B cell (primary cell): ENCODE measurements at regions not wholly inside any gene's neighbourhood (a gene's known extent, or its start where the extent isn't known, plus 50 kb on each side); places are given as distances from the start of the nearest gene placed in this dataset.

Experiments used
- ATAC-seq: fragments of 200-7000 bp; cut with Tn5 transposase; one replicate; pipeline ENCODE4 v1.10.0; 2021; ENCODE audit warnings: low read depth, mild to moderate bottlenecking, moderate number of reproducible peaks, moderate library complexity
- CTCF ChIA-PET: fragments of 350-600 bp; sonication (Branson Sonifier 250); formaldehyde crosslinking; loops from one replicate; lab custom pipeline; 2021; ENCODE audit warnings: antibody characterized with exemption, inconsistent platforms; lab: Charles Lee
- POLR2A ChIA-PET: fragments of 350-600 bp; sonication (Branson Sonifier 250); formaldehyde crosslinking; loops from one replicate; lab custom pipeline; 2021; ENCODE audit warnings: antibody characterized with exemption; lab: Charles Lee
- DNase-seq: peaks from one replicate; pipeline ENCODE4 v3.0.0; 2013
- H2AFZ ChIP-seq: 2 replicates; pipeline ENCODE4 v1.6.1; 2012; ENCODE audit warnings: mild to moderate bottlenecking, low read depth, low read length; ENCODE audit not compliant: insufficient read depth, poor library complexity, severe bottlenecking
- H3K27ac ChIP-seq, 2 donors: 1 replicate in 1 of 2; 2 replicates in 1 of 2; pipeline ENCODE4 v1.5.1; 2012 to 2013; ENCODE audit warnings: low read length in 2 of 2, mild to moderate bottlenecking in 2 of 2, moderate library complexity in 1 of 2
- H3K27me3 ChIP-seq, 4 experiments: fragments of 200-600 bp in 1 of 4; sonication (generic) in 1 of 4; replicated peaks in 1 of 4; 1 replicate in 2 of 4; 2 replicates in 2 of 4; pipeline versions ENCODE4 v1.6.1 to v1.7.0; 2013 to 2016; ENCODE audit warnings: low read length in 3 of 4, mild to moderate bottlenecking in 2 of 4, mixed read lengths in 1 of 4, moderate library complexity in 1 of 4; ENCODE audit not compliant: insufficient read depth in 4 of 4, control insufficient read depth in 3 of 4; ENCODE audit errors: control extremely low read depth in 1 of 4
- H3K36me3 ChIP-seq, 2 experiments: replicated peaks in 1 of 2; 1 replicate in 1 of 2; 2 replicates in 1 of 2; pipeline versions ENCODE4 v1.6.1 to v1.7.1; 2013; ENCODE audit warnings: low read length in 1 of 2; ENCODE audit not compliant: insufficient read depth in 2 of 2, control insufficient read depth in 1 of 2; ENCODE audit errors: control extremely low read depth in 1 of 2, extremely low read depth in 1 of 2
- H3K4me1 ChIP-seq, 2 donors: fragments of 200-600 bp in 1 of 2; sonication (generic) in 1 of 2; 1 replicate in 1 of 2; 2 replicates in 1 of 2; pipeline versions ENCODE4 v1.5.1 to v1.6.1; 2013 to 2017; ENCODE audit warnings: low read length in 2 of 2; ENCODE audit not compliant: control insufficient read depth in 2 of 2, insufficient read depth in 2 of 2
- H3K4me2 ChIP-seq: replicated peaks from 2 replicates; pipeline ENCODE3; 2012; ENCODE audit warnings: mild to moderate bottlenecking, low read depth, low read length; ENCODE audit not compliant: poor library complexity, severe bottlenecking
- H3K4me3 ChIP-seq, 5 experiments: fragments of 200-600 bp in 1 of 5; sonication (generic) in 1 of 5; 1 replicate in 3 of 5; 2 replicates in 2 of 5; pipeline versions ENCODE4 v1.5.1 to v1.7.0; 2011 to 2016; ENCODE audit warnings: low read length in 4 of 5, mild to moderate bottlenecking in 4 of 5, low read depth in 2 of 5, control low read depth in 1 of 5, moderate library complexity in 1 of 5; ENCODE audit not compliant: insufficient read depth in 1 of 5; ENCODE audit errors: control extremely low read depth in 1 of 5, extremely low read depth in 1 of 5
- H3K79me2 ChIP-seq: fragments of 200-600 bp; sonication (generic); one replicate; pipeline ENCODE4 v1.6.0; 2016; ENCODE audit warnings: low read length; ENCODE audit not compliant: control insufficient read depth, insufficient read depth
- H3K9ac ChIP-seq: fragments of 200-600 bp; sonication (generic); 2 replicates; pipeline ENCODE4 v1.6.1; 2017; ENCODE audit warnings: mild to moderate bottlenecking, low read length, moderate library complexity
- H3K9me3 ChIP-seq, 3 donors: one replicate each; pipeline versions ENCODE4 v1.6.1 to v1.7.1; 2013; ENCODE audit warnings: low read length in 2 of 3; ENCODE audit not compliant: control insufficient read depth in 2 of 3, insufficient read depth in 1 of 3; ENCODE audit errors: control extremely low read depth in 1 of 3
- H4K20me1 ChIP-seq: 2 replicates; pipeline ENCODE4 v1.6.0; 2012; ENCODE audit warnings: mild to moderate bottlenecking, low read length; ENCODE audit not compliant: insufficient read depth, control insufficient read depth, poor library complexity, severe bottlenecking
- H3K27ac Mint-ChIP-seq: one replicate; pipeline ENCODE4 v1.8.0; 2021; ENCODE audit warnings: mixed read lengths
- H3K27me3 Mint-ChIP-seq: one replicate; pipeline ENCODE4 v1.8.0; 2021; ENCODE audit warnings: mixed read lengths
- H3K4me1 Mint-ChIP-seq: one replicate; pipeline ENCODE4 v1.8.0; 2021; ENCODE audit warnings: mixed read lengths
- H3K4me3 Mint-ChIP-seq: one replicate; pipeline ENCODE4 v1.8.0; 2021; ENCODE audit warnings: mixed read lengths
- H3K9me3 Mint-ChIP-seq: one replicate; pipeline ENCODE4 v1.8.0; 2022; ENCODE audit warnings: mixed read lengths; ENCODE audit not compliant: insufficient read depth
- EZH2 ChIP-seq: IDR thresholded peaks from 2 replicates; pipeline ENCODE4 v1.6.1; 2012; ENCODE audit warnings: borderline replicate concordance, low read depth, mild to moderate bottlenecking, moderate library complexity, low read length; ENCODE audit not compliant: insufficient read depth, poor library complexity, severe bottlenecking
- WGBS: methylation state at CpG from one replicate; pipeline ENCODE4 v1.1.5; 2013; ENCODE audit warnings: missing lambda C conversion rate; ENCODE audit not compliant: insufficient coverage; 5-methylcytosine and 5-hydroxymethylcytosine counted together
- intact Hi-C: fragments of 100-400 bp; cut with micrococcal nuclease; formaldehyde crosslinking; loops from one replicate; pipeline ENCODE4 v1.10.0; 2022
- TF ChIP-seq, protein P1 (sequence below): fragments of 200-600 bp; IDR thresholded peaks from one replicate; pipeline ENCODE4 v1.8.0; 2022; ENCODE audit warnings: antibody characterized with exemption, mild to moderate bottlenecking

DNA sequence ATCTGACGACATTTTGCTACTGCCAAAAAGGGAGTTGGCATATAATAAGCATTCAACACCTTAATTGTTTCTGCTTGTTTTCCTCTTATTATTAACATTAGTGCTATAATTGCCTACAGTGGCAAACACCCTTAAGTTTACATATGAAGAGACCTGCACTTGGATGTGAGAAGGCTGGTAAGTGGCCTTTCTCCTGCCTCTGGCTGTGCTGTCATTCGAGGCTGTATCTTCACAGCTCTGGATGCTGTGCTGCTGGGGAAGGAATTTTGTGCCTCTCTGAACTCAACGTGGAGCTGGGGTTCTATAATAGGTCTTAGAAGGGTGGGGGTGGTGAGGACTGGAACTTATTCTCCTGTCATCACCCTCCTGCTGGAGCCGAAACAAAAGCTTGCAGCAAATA lies 385.9 kb downstream of the EMP1 start:
- intact Hi-C loops, result no loop called here
- no peak overlapping the region for H3K4me2 ChIP-seq
- 14% methylated on average over 1 of the region's 4 CpGs for WGBS

DNA sequence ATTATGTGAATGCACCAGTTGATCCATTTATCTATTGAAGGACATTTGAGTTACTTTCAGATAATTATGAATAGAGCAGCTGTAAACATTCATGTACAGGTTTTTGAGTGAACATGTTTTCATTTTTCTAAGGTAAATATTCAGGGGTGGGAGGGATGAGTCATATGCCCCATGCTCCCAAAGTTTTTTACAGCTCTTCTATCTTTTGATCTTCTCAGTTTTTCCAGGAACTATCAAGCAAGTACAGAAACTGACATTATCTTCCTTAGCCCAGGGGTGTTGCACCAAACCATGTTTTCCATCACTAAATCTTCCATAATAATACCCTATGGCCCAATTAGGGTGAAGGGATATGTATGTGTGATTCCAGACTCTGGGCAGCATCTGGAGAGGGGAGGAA lies 384.5 kb downstream of the EMP1 start:
- no peaks in the 10 kb centered on the region for H3K9me3 ChIP-seq
- no peak overlapping the region for H3K4me2 ChIP-seq
- Mint-ChIP-seq H3K9me3 (no peaks in the 10 kb centered on the region), H3K27ac (no peak overlapping the region), H3K4me3 (no peak overlapping the region), H3K27me3 (no peaks in the 10 kb centered on the region), H3K4me1 (no peaks in the 10 kb centered on the region)
- intact Hi-C loops, result no loop called here
- H3K27me3 ChIP-seq, result no peaks in the 10 kb centered on the region
- no peaks in the 10 kb centered on the region for H3K79me2 ChIP-seq
- no peak overlapping the region for H3K9ac ChIP-seq
- TF ChIP-seq, protein P1, sequence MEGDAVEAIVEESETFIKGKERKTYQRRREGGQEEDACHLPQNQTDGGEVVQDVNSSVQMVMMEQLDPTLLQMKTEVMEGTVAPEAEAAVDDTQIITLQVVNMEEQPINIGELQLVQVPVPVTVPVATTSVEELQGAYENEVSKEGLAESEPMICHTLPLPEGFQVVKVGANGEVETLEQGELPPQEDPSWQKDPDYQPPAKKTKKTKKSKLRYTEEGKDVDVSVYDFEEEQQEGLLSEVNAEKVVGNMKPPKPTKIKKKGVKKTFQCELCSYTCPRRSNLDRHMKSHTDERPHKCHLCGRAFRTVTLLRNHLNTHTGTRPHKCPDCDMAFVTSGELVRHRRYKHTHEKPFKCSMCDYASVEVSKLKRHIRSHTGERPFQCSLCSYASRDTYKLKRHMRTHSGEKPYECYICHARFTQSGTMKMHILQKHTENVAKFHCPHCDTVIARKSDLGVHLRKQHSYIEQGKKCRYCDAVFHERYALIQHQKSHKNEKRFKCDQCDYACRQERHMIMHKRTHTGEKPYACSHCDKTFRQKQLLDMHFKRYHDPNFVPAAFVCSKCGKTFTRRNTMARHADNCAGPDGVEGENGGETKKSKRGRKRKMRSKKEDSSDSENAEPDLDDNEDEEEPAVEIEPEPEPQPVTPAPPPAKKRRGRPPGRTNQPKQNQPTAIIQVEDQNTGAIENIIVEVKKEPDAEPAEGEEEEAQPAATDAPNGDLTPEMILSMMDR, result no peak
- TF ChIP-seq EZH2, result no peak
- POLR2A ChIA-PET, result no interaction called here
- H2AFZ ChIP-seq, result no peak overlapping the region
- no peaks in the 10 kb centered on the region for H4K20me1 ChIP-seq
- no peaks in the 10 kb centered on the region for H3K36me3 ChIP-seq
- H3K4me3 ChIP-seq, result no peak overlapping the region
- CTCF ChIA-PET, result no interaction called here
- H3K27ac ChIP-seq, result no peak overlapping the region
- H3K4me1 ChIP-seq, result no peaks in the 10 kb centered on the region
- DNase-seq (no peak), ATAC-seq (no peak)

More for the DNA sequence above, 385.9 kb downstream of the EMP1 start:
- Mint-ChIP-seq H3K27ac (no peak overlapping the region), H3K4me3 (no peak overlapping the region), H3K27me3 (no peaks in the 10 kb centered on the region), H3K4me1 (no peaks in the 10 kb centered on the region), H3K9me3 (no peaks in the 10 kb centered on the region)
- ChIA-PET POLR2A (no interaction called here), CTCF (interaction anchor here (1.1 kb wide), 1 partner anchor 220 kb away, joined by 3 read pairs; no protein-coding TSS in a partner anchor)
- no peak for ATAC-seq
- Histone ChIP-seq H3K4me3 (no peak overlapping the region), H3K4me1 (no peaks in the 10 kb centered on the region), H4K20me1 (no peaks in the 10 kb centered on the region), H2AFZ (no peak overlapping the region), H3K36me3 (no peaks in the 10 kb centered on the region), H3K27ac (no peak overlapping the region), H3K9ac (no peak overlapping the region), H3K9me3 (no peaks in the 10 kb centered on the region), H3K27me3 (no peaks in the 10 kb centered on the region), H3K79me2 (no peaks in the 10 kb centered on the region)
- DNase-seq, result no peak
- TF ChIP-seq EZH2, result no peak
